H9 (cell line): ENCODE measurements at regions not wholly inside any gene's neighbourhood (a gene's known extent, or its start where the extent isn't known, plus 50 kb on each side); places are given as distances from the start of the nearest gene placed in this dataset.

Experiments
- DNase-seq: peaks from one replicate; pipeline ENCODE4 v3.0.0-alpha.2; 2017
- H2AFZ ChIP-seq: one replicate; pipeline ENCODE4 v1.6.1; 2013; ENCODE audit warnings: mild to moderate bottlenecking, low read length, control low read depth, moderate library complexity
- H2AK5ac ChIP-seq: 2 replicates; pipeline ENCODE4 v1.6.1; 2013; ENCODE audit warnings: low read length, control low read depth, mixed read lengths; ENCODE audit not compliant: insufficient read length
- H2BK120ac ChIP-seq: one replicate; pipeline ENCODE4 v1.6.1; 2013; ENCODE audit warnings: low read depth, mild to moderate bottlenecking, low read length, control low read depth, inconsistent platforms; ENCODE audit not compliant: poor library complexity, severe bottlenecking
- H2BK12ac ChIP-seq: 2 replicates; pipeline ENCODE4 v1.6.1; 2013; ENCODE audit warnings: low read length, control low read depth, mixed read lengths, low read depth; ENCODE audit not compliant: insufficient read length
- H2BK15ac ChIP-seq: 2 replicates; pipeline ENCODE4 v1.6.1; 2013; ENCODE audit warnings: low read depth, low read length, control low read depth
- H2BK20ac ChIP-seq: one replicate; pipeline ENCODE4 v1.6.1; 2013; ENCODE audit warnings: low read depth, mild to moderate bottlenecking, low read length, control low read depth, inconsistent platforms; ENCODE audit not compliant: poor library complexity, severe bottlenecking
- H2BK5ac ChIP-seq: 2 replicates; pipeline ENCODE4 v1.6.1; 2013; ENCODE audit warnings: low read length, control low read depth, mixed read lengths; ENCODE audit not compliant: insufficient read length
- H3K14ac ChIP-seq: 2 replicates; pipeline ENCODE4 v1.6.1; 2013; ENCODE audit warnings: low read length, control low read depth; ENCODE audit not compliant: insufficient read depth
- H3K18ac ChIP-seq: 2 replicates; pipeline ENCODE4 v1.6.1; 2013; ENCODE audit warnings: low read depth, mild to moderate bottlenecking, mixed read lengths, low read length, control low read depth; ENCODE audit not compliant: insufficient read length
- H3K23ac ChIP-seq: 2 replicates; pipeline ENCODE4 v1.6.1; 2013; ENCODE audit warnings: low read length, control low read depth, mixed read lengths, low read depth; ENCODE audit not compliant: insufficient read length
- H3K23me2 ChIP-seq: 2 replicates; pipeline ENCODE4 v1.6.1; 2013; ENCODE audit warnings: low read depth, mild to moderate bottlenecking, mixed read lengths, low read length, control low read depth; ENCODE audit not compliant: insufficient read length, poor library complexity, severe bottlenecking
- H3K27ac ChIP-seq: 2 replicates; pipeline ENCODE4 v1.5.1; 2013; ENCODE audit warnings: low read length, control low read depth, mixed read lengths, low read depth; ENCODE audit not compliant: insufficient read length
- H3K27me3 ChIP-seq: 2 replicates; pipeline ENCODE4 v1.6.1; 2013; ENCODE audit warnings: low read length, control low read depth, inconsistent platforms; ENCODE audit not compliant: insufficient read depth
- H3K4ac ChIP-seq: 2 replicates; pipeline ENCODE4 v1.6.1; 2013; ENCODE audit warnings: low read depth, mild to moderate bottlenecking, control low read depth, inconsistent platforms, low read length, moderate library complexity
- H3K4me1 ChIP-seq: 2 replicates; pipeline ENCODE4 v1.6.1; 2013; ENCODE audit warnings: low read length, control low read depth, inconsistent platforms; ENCODE audit not compliant: insufficient read depth
- H3K4me2 ChIP-seq: 2 replicates; pipeline ENCODE4 v1.6.1; 2013; ENCODE audit warnings: low read length, control low read depth, mixed read lengths; ENCODE audit not compliant: insufficient read length, insufficient read depth
- H3K56ac ChIP-seq: 2 replicates; pipeline ENCODE4 v1.6.1; 2013; ENCODE audit warnings: low read depth, mild to moderate bottlenecking, mixed read lengths, low read length, control low read depth; ENCODE audit not compliant: insufficient read length
- H3K79me1 ChIP-seq: 2 replicates; pipeline ENCODE4 v1.6.1; 2013; ENCODE audit warnings: low read depth, mild to moderate bottlenecking, moderate library complexity, low read length, control low read depth, inconsistent platforms; ENCODE audit not compliant: insufficient read depth, poor library complexity, severe bottlenecking
- H3K79me2 ChIP-seq: 2 replicates; pipeline ENCODE4 v1.6.1; 2013; ENCODE audit warnings: low read length, control low read depth, inconsistent platforms; ENCODE audit not compliant: insufficient read depth
- H3K9ac ChIP-seq: 2 replicates; pipeline ENCODE4 v1.6.1; 2013; ENCODE audit warnings: low read length, control low read depth, mixed read lengths; ENCODE audit not compliant: insufficient read length; ENCODE audit errors: extremely low read depth
- H3K9me3 ChIP-seq: one replicate; pipeline ENCODE4 v1.6.1; 2013; ENCODE audit warnings: low read depth, low read length, inconsistent platforms; ENCODE audit not compliant: control insufficient read depth
- H3T11ph ChIP-seq: one replicate; pipeline ENCODE4 v1.6.1; 2013; ENCODE audit warnings: mild to moderate bottlenecking, low read length, control low read depth, inconsistent platforms
- H4K20me1 ChIP-seq: one replicate; pipeline ENCODE4 v1.6.1; 2013; ENCODE audit not compliant: control insufficient read depth, insufficient read length, insufficient read depth
- H4K5ac ChIP-seq: 2 replicates; pipeline ENCODE4 v1.6.1; 2013; ENCODE audit warnings: low read depth, mild to moderate bottlenecking, mixed read lengths, low read length, control low read depth; ENCODE audit not compliant: insufficient read length
- H4K8ac ChIP-seq: replicated peaks from 2 replicates; pipeline ENCODE4 v1.6.1; 2013; ENCODE audit warnings: low read length, control low read depth, mixed read lengths, low read depth; ENCODE audit not compliant: insufficient read length
- H4K91ac ChIP-seq: 2 replicates; pipeline ENCODE4 v1.6.1; 2013; ENCODE audit warnings: low read depth, mild to moderate bottlenecking, moderate library complexity, mixed read lengths, low read length, control low read depth; ENCODE audit not compliant: insufficient read length
- H3K27ac Mint-ChIP-seq, 3 experiments: 2 replicates in 2 of 3; 3 replicates in 1 of 3; pipeline ENCODE4 v1.8.0; 2020 to 2021; ENCODE audit warnings: mixed read lengths in 3 of 3, mild to moderate bottlenecking in 1 of 3, moderate library complexity in 1 of 3
- H3K27me3 Mint-ChIP-seq: 2 replicates; pipeline ENCODE4 v1.8.0; 2021; ENCODE audit warnings: low read depth, mild to moderate bottlenecking, moderate library complexity, mixed read lengths
- H3K36me3 Mint-ChIP-seq, 3 experiments: 2 replicates in 2 of 3; 3 replicates in 1 of 3; pipeline ENCODE4 v1.8.0; 2020 to 2021; ENCODE audit warnings: low read depth in 3 of 3, mixed read lengths in 3 of 3; ENCODE audit not compliant: insufficient read depth in 1 of 3
- H3K4me1 Mint-ChIP-seq, 2 experiments: 2 replicates each; pipeline ENCODE4 v1.8.0; 2020; ENCODE audit warnings: mixed read lengths in 2 of 2
- H3K4me3 Mint-ChIP-seq, 2 experiments: 2 replicates in 1 of 2; 3 replicates in 1 of 2; pipeline ENCODE4 v1.8.0; 2020 to 2021; ENCODE audit warnings: mild to moderate bottlenecking in 2 of 2, mixed read lengths in 2 of 2, moderate library complexity in 1 of 2
- H3K9me3 Mint-ChIP-seq, 2 experiments: 2 replicates in 1 of 2; 3 replicates in 1 of 2; pipeline ENCODE4 v1.8.0; 2020; ENCODE audit warnings: mild to moderate bottlenecking in 2 of 2, mixed read lengths in 2 of 2, moderate library complexity in 1 of 2
- CTCF ChIP-seq: fragments of 200-600 bp; sonication (generic); conservative IDR thresholded peaks from 3 replicates; pipeline ENCODE4 v1.8.0; 2021; ENCODE audit warnings: antibody characterized with exemption, mild to moderate bottlenecking
- WGBS: extraction: QIAGEN DNeasy Blood & Tissue Kit; methylation state at CpG from one replicate; pipeline ENCODE4 v1.1.7; 2013; ENCODE audit warnings: missing lambda C conversion rate, low lambda C conversion rate, mixed read lengths; ENCODE audit not compliant: insufficient read length; ENCODE audit errors: extremely low coverage; 5-methylcytosine and 5-hydroxymethylcytosine counted together

- Histone ChIP-seq H2AFZ (peak overlapping the region; percentile 43), H3K79me2 (no peaks in the 10 kb centered on the region), H3K56ac (no peak overlapping the region), H3K27me3 (no peaks in the 10 kb centered on the region), H4K91ac (no peak overlapping the region), H3K4me2 (no peak overlapping the region), H2BK20ac (no peak overlapping the region), H4K20me1 (no peaks in the 10 kb centered on the region), H2BK5ac (no peak overlapping the region), H3K27ac (no peak overlapping the region), H2AK5ac (no peak overlapping the region), H3T11ph (no peak overlapping the region), H3K23me2 (no peaks in the 10 kb centered on the region), H3K4ac (no peak overlapping the region), H2BK120ac (no peak overlapping the region), H3K9me3 (no peaks in the 10 kb centered on the region), H2BK12ac (no peak overlapping the region), H3K79me1 (no peaks in the 10 kb centered on the region), H4K5ac (no peak overlapping the region), H2BK15ac (no peak overlapping the region), H3K14ac (no peak overlapping the region), H3K4me1 (peaks cover 8% of the 10 kb centered on the region; the same call in 1 of the 2 replicates), H4K8ac (no peak overlapping the region), H3K9ac (no peak overlapping the region), H3K23ac (no peak overlapping the region), H3K18ac (no peak overlapping the region)
- Mint-ChIP-seq H3K36me3 (peaks cover 0 to 22% (median 7%) of the 10 kb centered on the region in 3 experiments; a peak in 3 of 7 replicates), H3K4me3 (no peak overlapping the region), H3K4me1 (peaks cover 2 to 11% of the 10 kb centered on the region in 2 experiments), H3K27ac (no peak overlapping the region), H3K9me3 (peaks cover 18% of the 10 kb centered on the region in 2 experiments; a peak in 4 of 5 replicates), H3K27me3 (no peaks in the 10 kb centered on the region; the same call in 1 of the 2 replicates)
- TF ChIP-seq CTCF = no peak
- DNase-seq = no peak
- WGBS = no CpG with 5 or more reads among the region's 5 CpGs
These were observed 63.0 kb upstream of the FZD8 start for GRCh38 chr10:35705051-35705450.
